AG10803 (cell line): ENCODE measurements at regions not wholly inside any gene's neighbourhood (a gene's known extent, or its start where the extent isn't known, plus 50 kb on each side); places are given as distances from the start of the nearest gene placed in this dataset.

Experiments used
- DNase-seq: peaks from one replicate; pipeline ENCODE4 v3.0.0; 2010; ENCODE audit warnings: low read depth
- H3K4me3 ChIP-seq: 2 replicates; pipeline ENCODE4 v1.5.1; 2011; ENCODE audit warnings: mild to moderate bottlenecking, low read length, control low read depth
- CTCF ChIP-seq: conservative IDR thresholded peaks from 2 replicates; pipeline ENCODE4 v1.5.1; 2011; ENCODE audit warnings: mild to moderate bottlenecking, low read length, control low read depth, inconsistent platforms

DNA sequence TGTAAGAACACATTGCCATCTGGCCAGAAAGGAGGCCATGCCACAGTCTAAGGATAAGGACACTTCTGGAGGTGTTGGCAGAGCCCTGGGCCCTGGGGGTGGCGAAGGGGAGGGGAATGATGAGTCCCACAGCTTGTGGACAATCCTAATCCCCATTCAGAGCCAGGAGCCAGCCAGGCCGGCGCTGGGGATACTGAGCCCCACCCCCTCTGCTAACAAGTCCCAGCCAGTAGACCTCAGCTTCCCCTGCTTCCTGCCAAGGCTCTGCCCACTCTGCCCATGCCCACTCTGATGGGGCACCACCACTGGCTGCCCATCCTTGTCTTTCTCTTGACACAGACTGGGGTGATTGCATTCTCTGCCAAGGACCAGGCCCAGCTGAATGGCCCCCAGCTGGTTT is 71.9 kb downstream of the NAV1 start:
- no peak overlapping the region for H3K4me3 ChIP-seq
- no peak for TF ChIP-seq CTCF
- no peak for DNase-seq

GRCh38 chr1:201612645-201613044 is 73.7 kb downstream of the NAV1 start:
- H3K4me3 ChIP-seq = no peak overlapping the region
- DNase-seq = no peak
- TF ChIP-seq CTCF = no peak

DNA sequence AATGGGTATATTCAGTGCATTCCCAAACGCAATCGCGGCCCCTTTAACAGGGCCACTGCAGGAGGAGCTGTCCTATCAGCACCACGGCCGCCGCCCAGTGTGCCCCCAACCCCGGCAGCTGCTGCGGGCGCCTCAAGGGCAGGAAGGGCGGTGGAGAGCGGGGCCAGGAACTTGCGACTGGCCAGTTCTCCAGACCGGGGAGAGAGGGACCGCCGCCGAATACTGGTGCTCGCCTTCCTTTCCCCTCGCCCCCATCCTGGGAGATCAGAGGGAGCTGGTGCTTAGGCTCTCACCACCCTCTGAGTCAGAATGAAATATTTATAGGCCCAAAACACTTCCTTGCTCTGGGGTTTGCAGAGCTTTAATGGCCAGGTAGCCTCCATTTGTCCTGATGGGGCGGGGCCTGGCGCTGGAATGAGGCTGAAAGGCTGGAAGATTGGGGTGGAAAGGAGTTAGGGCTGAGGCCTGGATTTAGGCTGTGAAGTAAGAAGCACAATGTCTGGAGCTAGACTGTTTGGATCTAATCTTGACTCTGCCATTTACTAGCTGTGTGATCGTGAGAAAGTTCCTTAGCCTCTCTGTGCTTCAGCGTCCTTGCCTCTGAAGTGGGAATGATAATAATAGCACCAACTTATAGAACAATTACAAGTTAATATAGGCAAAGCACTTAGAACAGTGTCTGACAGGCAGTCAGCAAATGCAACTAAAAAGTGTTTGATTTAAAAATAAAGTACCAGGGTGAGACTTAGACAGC is 75.5 kb downstream of the NAV1 start:
- no peak overlapping the region for H3K4me3 ChIP-seq
- TF ChIP-seq CTCF = no peak
- DNase-seq = no peak

GRCh38 chr1:201617157-201617556 is 78.2 kb downstream of the NAV1 start:
- H3K4me3 ChIP-seq = no peak overlapping the region
- TF ChIP-seq CTCF = no peak
- DNase-seq = no peak

DNA sequence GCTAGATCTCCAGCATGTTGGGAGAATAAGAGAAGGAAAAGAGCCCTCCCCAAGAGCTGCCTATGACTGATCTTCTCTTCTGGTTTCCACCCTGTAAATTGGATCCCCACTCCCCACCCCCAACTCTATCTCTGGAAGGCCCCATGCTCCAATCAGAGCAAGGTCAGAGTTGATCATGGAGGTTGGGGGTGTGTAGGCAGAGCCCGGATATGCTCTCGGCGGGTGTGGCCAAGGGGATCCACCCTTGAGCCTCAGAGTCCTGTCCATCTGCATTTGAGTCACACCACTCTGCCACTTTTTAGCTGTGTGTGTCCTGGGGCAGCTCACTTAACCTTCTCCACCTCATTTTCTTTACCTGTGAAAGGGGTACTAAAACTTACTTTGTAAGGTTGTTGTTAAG is 79.5 kb downstream of the NAV1 start:
- H3K4me3 ChIP-seq = no peak overlapping the region
- TF ChIP-seq CTCF = no peak
- DNase-seq = no peak

DNA sequence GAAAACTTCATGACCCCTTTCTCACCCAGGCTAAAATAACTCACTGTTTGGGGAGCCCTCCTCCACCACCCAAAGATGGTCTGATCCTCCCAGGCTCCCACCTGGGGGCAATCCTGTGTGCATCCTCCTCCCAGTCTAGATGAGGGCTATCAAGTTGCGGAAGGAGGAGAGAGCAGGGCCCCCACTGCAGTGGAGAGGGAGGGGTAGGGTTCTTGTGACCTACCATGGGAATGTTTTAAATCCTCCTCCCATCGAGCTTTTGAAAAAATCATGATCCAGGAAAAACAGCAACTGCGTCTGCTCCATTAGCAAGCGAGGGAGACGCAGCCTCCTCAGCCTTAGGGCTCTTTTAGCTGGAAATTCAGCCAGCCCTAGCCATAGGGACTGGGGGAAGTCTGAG is 80.0 kb downstream of the NAV1 start:
- no peak overlapping the region for H3K4me3 ChIP-seq
- DNase-seq = no peak
- no peak for TF ChIP-seq CTCF

DNA sequence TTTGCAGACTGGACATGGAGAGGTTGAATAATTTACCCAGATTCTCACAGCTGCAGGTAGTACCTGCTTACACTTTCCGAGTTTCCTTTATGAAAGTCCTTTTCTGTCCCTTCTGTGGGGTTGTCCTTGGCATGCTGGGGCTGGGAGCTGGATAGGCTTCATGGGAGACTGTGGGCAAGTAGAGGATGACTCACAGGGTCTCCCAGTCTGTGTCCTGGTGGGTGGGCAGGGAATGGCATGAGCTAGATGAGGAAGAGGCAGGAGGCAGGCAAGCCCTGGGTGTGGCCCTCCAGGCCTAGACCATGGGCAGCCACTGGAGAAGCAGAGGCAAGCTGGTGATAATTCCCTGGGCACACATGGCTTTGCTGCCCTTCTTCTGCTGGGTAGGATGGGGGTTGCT is 80.6 kb downstream of the NAV1 start:
- DNase-seq = no peak
- no peak overlapping the region for H3K4me3 ChIP-seq
- TF ChIP-seq CTCF = no peak
